H1 (cell line): ENCODE measurements at regions not wholly inside any gene's neighbourhood (a gene's known extent, or its start where the extent isn't known, plus 50 kb on each side); places are given as distances from the start of the nearest gene placed in this dataset.

ENCODE experiments used
- CTCF ChIA-PET: fragments of 300-600 bp; sonication (Branson Sonifier 250); formaldehyde crosslinking; loops from one replicate; lab custom pipeline; 2021; ENCODE audit not compliant: partially characterized antibody; lab: Charles Lee
- POLR2A ChIA-PET: fragments of 300-600 bp; sonication (Branson Sonifier 250); formaldehyde crosslinking; loops from one replicate; lab custom pipeline; 2021; ENCODE audit warnings: inconsistent platforms; ENCODE audit not compliant: partially characterized antibody; lab: Charles Lee
- DNase-seq, 2 experiments: peaks; one replicate each; pipeline versions ENCODE4 v3.0.0 to v3.0.0-alpha.2; 2010 to 2022; ENCODE audit warnings: low spot score in 2 of 2, low read depth in 1 of 2, mixed read lengths in 1 of 2
- FAIRE-seq: peaks from 2 replicates; lab custom pipeline; 2011; peaks lifted over from hg19 to GRCh38; lab: Jason Lieb, UNC
- H2AFZ ChIP-seq: 2 replicates; pipeline ENCODE4 v1.8.1; 2012; ENCODE audit warnings: low read length, inconsistent platforms
- H2AK5ac ChIP-seq: 2 replicates; pipeline ENCODE4 v1.6.1; 2013; ENCODE audit warnings: low read depth, low read length
- H2BK120ac ChIP-seq: replicated peaks from 2 replicates; pipeline ENCODE3; 2013; ENCODE audit warnings: low read depth, low read length, inconsistent platforms
- H2BK12ac ChIP-seq: 2 replicates; pipeline ENCODE4 v1.6.1; 2013; ENCODE audit warnings: low read depth, low read length
- H2BK15ac ChIP-seq: 2 replicates; pipeline ENCODE4 v1.6.1; 2013; ENCODE audit warnings: low read length
- H2BK20ac ChIP-seq: 2 replicates; pipeline ENCODE4 v1.6.1; 2013; ENCODE audit warnings: low read length
- H2BK5ac ChIP-seq: 2 replicates; pipeline ENCODE4 v1.6.1; 2013; ENCODE audit warnings: low read depth, low read length
- H3K14ac ChIP-seq: 2 replicates; pipeline ENCODE4 v1.6.1; 2013; ENCODE audit warnings: inconsistent platforms; ENCODE audit not compliant: insufficient read length
- H3K18ac ChIP-seq: 2 replicates; pipeline ENCODE4 v1.6.1; 2013; ENCODE audit warnings: low read length; ENCODE audit errors: extremely low read depth
- H3K23ac ChIP-seq: 2 replicates; pipeline ENCODE4 v1.6.1; 2013; ENCODE audit warnings: inconsistent platforms; ENCODE audit not compliant: insufficient read length
- H3K23me2 ChIP-seq: 2 replicates; pipeline ENCODE4 v1.6.1; 2013; ENCODE audit warnings: low read depth, low read length
- H3K27ac ChIP-seq: 2 replicates; pipeline ENCODE4 v1.6.1; 2011; ENCODE audit warnings: low read depth, low read length, inconsistent platforms
- H3K27me3 ChIP-seq, 4 experiments: replicated peaks in 1 of 4; 1 replicate in 1 of 4; 2 replicates in 3 of 4; pipeline versions ENCODE4 v1.6.1 to v1.8.1; 2011 to 2013; ENCODE audit warnings: low read length in 3 of 4, mild to moderate bottlenecking in 3 of 4, inconsistent platforms in 2 of 4, mixed read lengths in 2 of 4, moderate library complexity in 1 of 4; ENCODE audit not compliant: control insufficient read depth in 3 of 4, insufficient read depth in 3 of 4; ENCODE audit errors: extremely low read depth in 1 of 4
- H3K36me3 ChIP-seq, 4 experiments: 2 replicates each; pipeline versions ENCODE4 v1.6.1 to v1.8.1; 2011 to 2013; ENCODE audit warnings: mild to moderate bottlenecking in 4 of 4, low read length in 3 of 4, moderate library complexity in 2 of 4, control low read depth in 1 of 4, inconsistent platforms in 1 of 4; ENCODE audit not compliant: insufficient read depth in 4 of 4, control insufficient read depth in 2 of 4
- H3K4ac ChIP-seq: replicated peaks from 2 replicates; pipeline ENCODE3; 2013; ENCODE audit warnings: low read length, low read depth, mixed read lengths, inconsistent platforms; ENCODE audit not compliant: insufficient read length
- H3K4me1 ChIP-seq, 4 experiments: replicated peaks in 1 of 4; 1 replicate in 1 of 4; 2 replicates in 3 of 4; pipeline versions ENCODE4 v1.6.1 to v1.8.1; 2011 to 2013; ENCODE audit warnings: low read length in 3 of 4, inconsistent platforms in 2 of 4, mixed read lengths in 1 of 4; ENCODE audit not compliant: insufficient read depth in 4 of 4, control insufficient read depth in 3 of 4
- H3K4me2 ChIP-seq, 2 experiments: 2 replicates each; pipeline versions ENCODE4 v1.6.1 to v1.8.1; 2011 to 2013; ENCODE audit warnings: low read depth in 2 of 2, low read length in 2 of 2, control low read depth in 1 of 2, inconsistent platforms in 1 of 2, mild to moderate bottlenecking in 1 of 2; ENCODE audit not compliant: insufficient read depth in 1 of 2
- H3K4me3 ChIP-seq, 4 experiments: fragments of 200-600, 300-600 bp in 1 of 4; sonication (generic), shearing (Covaris generic), sonication (Bioruptor Twin) in 1 of 4; 2 replicates each; pipeline versions ENCODE4 v1.5.1 to v1.8.1; 2011 to 2016; ENCODE audit warnings: low read length in 4 of 4, low read depth in 3 of 4, control low read depth in 2 of 4, inconsistent platforms in 2 of 4, mild to moderate bottlenecking in 2 of 4, mixed read lengths in 1 of 4, moderate library complexity in 1 of 4; ENCODE audit not compliant: insufficient read depth in 2 of 4; ENCODE audit errors: extremely low read depth in 1 of 4
- H3K56ac ChIP-seq: replicated peaks from 2 replicates; pipeline ENCODE3; 2013; ENCODE audit warnings: low read depth, mild to moderate bottlenecking, mixed read lengths, low read length, inconsistent platforms; ENCODE audit not compliant: insufficient read length
- H3K79me1 ChIP-seq: 2 replicates; pipeline ENCODE4 v1.6.1; 2013; ENCODE audit warnings: low read depth, low read length, control low read depth
- H3K79me2 ChIP-seq, 2 experiments: 2 replicates each; pipeline versions ENCODE4 v1.6.1 to v1.8.1; 2012 to 2013; ENCODE audit warnings: low read length in 2 of 2, mild to moderate bottlenecking in 2 of 2, inconsistent platforms in 1 of 2; ENCODE audit not compliant: insufficient read depth in 2 of 2, control insufficient read depth in 1 of 2
- H3K9ac ChIP-seq, 4 experiments: replicated peaks in 1 of 4; 1 replicate in 1 of 4; 2 replicates in 3 of 4; pipeline versions ENCODE4 v1.6.1 to v1.8.1; 2011 to 2013; ENCODE audit warnings: low read depth in 3 of 4, low read length in 3 of 4, control low read depth in 2 of 4, mild to moderate bottlenecking in 2 of 4, moderate library complexity in 2 of 4, inconsistent platforms in 1 of 4; ENCODE audit errors: extremely low read depth in 1 of 4
- H3K9me3 ChIP-seq, 2 experiments: 2 replicates each; pipeline versions ENCODE4 v1.6.1 to v1.8.1; 2012 to 2013; ENCODE audit warnings: mild to moderate bottlenecking in 2 of 2, moderate library complexity in 2 of 2, control low read depth in 1 of 2, inconsistent platforms in 1 of 2, low read depth in 1 of 2, low read length in 1 of 2, mixed read lengths in 1 of 2; ENCODE audit not compliant: insufficient read depth in 2 of 2
- H4K20me1 ChIP-seq, 2 experiments: replicated peaks in 1 of 2; 2 replicates each; pipeline versions ENCODE3 to v1.8.1; 2011 to 2013; ENCODE audit warnings: inconsistent platforms in 2 of 2, low read length in 2 of 2, mild to moderate bottlenecking in 1 of 2; ENCODE audit not compliant: insufficient read depth in 2 of 2, control insufficient read depth in 1 of 2
- H4K5ac ChIP-seq: 2 replicates; pipeline ENCODE4 v1.6.1; 2013; ENCODE audit warnings: low read length, low read depth, mixed read lengths, inconsistent platforms; ENCODE audit not compliant: insufficient read length
- H4K8ac ChIP-seq: 2 replicates; pipeline ENCODE4 v1.8.0; 2013; ENCODE audit warnings: mild to moderate bottlenecking, moderate library complexity, low read length, inconsistent platforms; ENCODE audit not compliant: insufficient read depth; ENCODE audit errors: extremely low read depth
- H4K91ac ChIP-seq: replicated peaks from 2 replicates; pipeline ENCODE3; 2013; ENCODE audit warnings: low read length, mixed read lengths, inconsistent platforms; ENCODE audit not compliant: insufficient read length
- ASH2L ChIP-seq: fragments of 200-600, 300-600 bp; sonication (generic); IDR thresholded peaks from one replicate; pipeline ENCODE4 v1.7.1; 2017; ENCODE audit warnings: low read length
- GABPA ChIP-seq: IDR thresholded peaks from 2 replicates; pipeline ENCODE4 v1.6.1; 2011; ENCODE audit warnings: mild to moderate bottlenecking, low read length, moderate library complexity, borderline replicate concordance; ENCODE audit not compliant: insufficient read depth
- JUN ChIP-seq: IDR thresholded peaks from 2 replicates; pipeline ENCODE4 v1.6.1; 2011; ENCODE audit warnings: low read depth, mild to moderate bottlenecking, improper control_type of control experiment, low read length
- KDM4A ChIP-seq: IDR thresholded peaks from one replicate; pipeline ENCODE4 v1.7.1; 2012; ENCODE audit warnings: low read depth, mild to moderate bottlenecking, moderate library complexity, low read length, inconsistent platforms; ENCODE audit not compliant: severe bottlenecking
- POLR2A ChIP-seq, 2 experiments: IDR thresholded peaks; 1 replicate in 1 of 2; 2 replicates in 1 of 2; pipeline ENCODE4 v1.6.1; 2011; ENCODE audit warnings: low read depth in 2 of 2, low read length in 2 of 2, mild to moderate bottlenecking in 2 of 2; ENCODE audit errors: control extremely low read depth in 1 of 2
- SP2 ChIP-seq: IDR thresholded peaks from 2 replicates; pipeline ENCODE4 v1.6.1; 2012; ENCODE audit warnings: mild to moderate bottlenecking, low read length, inconsistent platforms
- SUZ12 ChIP-seq: fragments of 200-600 bp; sonication (generic); IDR thresholded peaks from 2 replicates; pipeline ENCODE4 v1.6.1; 2012; ENCODE audit warnings: mild to moderate bottlenecking, inconsistent platforms, low read length, moderate library complexity, mixed read lengths
- TCF12 ChIP-seq: IDR thresholded peaks from 2 replicates; pipeline ENCODE4 v1.6.1; 2011; ENCODE audit warnings: low read depth, mild to moderate bottlenecking, low read length
- YY1 ChIP-seq: IDR thresholded peaks from 2 replicates; pipeline ENCODE4 v1.6.1; 2011; ENCODE audit warnings: low read depth, mild to moderate bottlenecking, low read length
- ZNF274 ChIP-seq: IDR thresholded peaks from 2 replicates; pipeline ENCODE4 v1.7.0; 2012; ENCODE audit warnings: low read length, borderline replicate concordance; ENCODE audit errors: extremely low read depth
- WGBS, 2 experiments: shearing (Covaris generic) in 1 of 2; methylation state at CpG; one replicate each; pipeline versions ENCODE4 v1.1.6 to v1.1.7; 2013 to 2015; ENCODE audit warnings: low lambda C conversion rate in 2 of 2, mixed read lengths in 2 of 2, inconsistent platforms in 1 of 2, low coverage in 1 of 2, missing lambda C conversion rate in 1 of 2; ENCODE audit not compliant: insufficient replicate concordance in 2 of 2, insufficient coverage in 1 of 2, insufficient read length in 1 of 2; ENCODE audit errors: extremely low coverage in 1 of 2, missing lambda C conversion rate in 1 of 2; 5-methylcytosine and 5-hydroxymethylcytosine counted together
- TF ChIP-seq, protein P1 (sequence below): IDR thresholded peaks from 2 replicates; pipeline ENCODE4 v1.6.1; 2011; ENCODE audit warnings: low read depth, mild to moderate bottlenecking, low read length; ENCODE audit not compliant: insufficient read depth

DNA sequence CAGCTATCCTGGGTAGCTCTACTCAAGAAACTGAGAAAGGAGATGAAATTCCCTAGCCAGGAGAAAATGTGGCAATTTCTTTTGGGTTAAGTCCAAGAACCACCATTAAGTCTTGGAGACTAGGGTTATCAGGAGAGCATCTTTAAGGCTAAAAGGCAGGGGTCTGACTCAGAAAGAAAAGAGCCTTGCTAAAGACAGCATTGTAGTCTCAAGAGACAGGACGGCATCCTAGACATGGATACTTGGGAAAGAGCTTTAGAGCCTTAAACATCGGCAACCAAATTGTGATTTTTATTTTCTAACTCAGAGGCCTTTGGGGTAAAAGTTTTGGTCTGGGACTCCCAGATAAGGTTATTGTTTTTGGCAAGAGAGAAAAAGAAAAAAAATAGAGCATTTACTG, 83.1 kb downstream of the FAS start:
- no peaks in the 10 kb centered on the region for H4K20me1 ChIP-seq
- H3K4me1 ChIP-seq = no peaks in the 10 kb centered on the region; a peak in 1 of 7 replicates
- no peaks in the 10 kb centered on the region for H3K79me1 ChIP-seq
- no peak overlapping the region for H2BK5ac ChIP-seq
- H3K4me2 ChIP-seq = no peak overlapping the region
- WGBS, 2 experiments = 86% methylated on average over 2 of the region's 2 CpGs; no CpG with 5 or more reads in 1 of the 2 experiments
- TF ChIP-seq YY1 (no peak), SUZ12 (no peak), POLR2A (IDR thresholded peaks at IDR 0.05; ENCODE audit: control extremely low read depth in 1 of 2, low read depth in 2 of 2, low read length in 2 of 2) (no peak), ASH2L (no peak), SP2 (no peak), JUN (no peak), KDM4A (no peak), ZNF274 (no peak), GABPA (no peak), TCF12 (no peak)
- TF ChIP-seq, protein P1, sequence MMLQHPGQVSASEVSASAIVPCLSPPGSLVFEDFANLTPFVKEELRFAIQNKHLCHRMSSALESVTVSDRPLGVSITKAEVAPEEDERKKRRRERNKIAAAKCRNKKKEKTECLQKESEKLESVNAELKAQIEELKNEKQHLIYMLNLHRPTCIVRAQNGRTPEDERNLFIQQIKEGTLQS = no peak
- no peak overlapping the region for H4K5ac ChIP-seq
- no peak overlapping the region for H2AK5ac ChIP-seq
- H3K56ac ChIP-seq = no peak overlapping the region
- no peaks in the 10 kb centered on the region for H3K23me2 ChIP-seq
- no peak overlapping the region for H2BK120ac ChIP-seq
- no peak overlapping the region for H3K27ac ChIP-seq
- no peak overlapping the region for H2BK15ac ChIP-seq
- H3K18ac ChIP-seq = no peak overlapping the region
- H3K79me2 ChIP-seq = no peaks in the 10 kb centered on the region
- no peaks in the 10 kb centered on the region for H3K27me3 ChIP-seq
- no peak overlapping the region for H2BK12ac ChIP-seq
- DNase-seq (no peak), FAIRE-seq (no peak)
- H3K36me3 ChIP-seq = no peaks in the 10 kb centered on the region
- ChIA-PET POLR2A (no interaction called here), CTCF (interaction anchor here (0.7 to 1.7 kb wide), 7 partner anchors 9 to 144 kb away, joined by 3 to 5 read pairs (median 3); no protein-coding TSS in a partner anchor)
- no peak overlapping the region for H2AFZ ChIP-seq
- H4K91ac ChIP-seq = no peak overlapping the region
- no peak overlapping the region for H3K4me3 ChIP-seq
- H2BK20ac ChIP-seq = no peak overlapping the region
- no peak overlapping the region for H3K23ac ChIP-seq
- H3K4ac ChIP-seq = no peak overlapping the region
- H3K9me3 ChIP-seq = no peaks in the 10 kb centered on the region
- no peak overlapping the region for H3K9ac ChIP-seq
- no peak overlapping the region for H4K8ac ChIP-seq
- no peak overlapping the region for H3K14ac ChIP-seq
